Breast epithelium (tissue), 4 donors: ENCODE measurements at regions not wholly inside any gene's neighbourhood (a gene's known extent, or its start where the extent isn't known, plus 50 kb on each side); places are given as distances from the start of the nearest gene placed in this dataset.
"Not testable (repeated sequence)": the region's sequence is repeated elsewhere in the genome, so short reads cannot be mapped to it uniquely, and the experiment has no call there.

Experiments
- DNase-seq, 2 donors: peaks; one replicate each; pipeline ENCODE4 v3.0.0-alpha.2; 2019; ENCODE audit warnings: low spot score in 2 of 2
- H3K27ac ChIP-seq, 2 donors: fragments of 200-600 bp; sonication (generic) in 1 of 2; one replicate each; pipeline ENCODE4 v1.5.1; 2016 to 2019; ENCODE audit warnings: mild to moderate bottlenecking in 1 of 2
- H3K27me3 ChIP-seq, 2 donors: fragments of 200-600 bp; sonication (generic) in 1 of 2; one replicate each; pipeline versions ENCODE4 v1.5.1 to v1.6.0; 2017 to 2019; ENCODE audit warnings: control low read depth in 1 of 2, mild to moderate bottlenecking in 1 of 2
- H3K36me3 ChIP-seq: fragments of 200-600 bp; one replicate; pipeline ENCODE4 v1.5.1; 2019
- H3K4me1 ChIP-seq, 2 donors: fragments of 200-600 bp; sonication (generic); one replicate each; pipeline ENCODE4 v1.5.1; 2016 to 2019; ENCODE audit warnings: control low read depth in 1 of 2
- H3K4me3 ChIP-seq, 3 donors: fragments of 200-600 bp; sonication (generic); 1 replicate in 2 of 3; 2 replicates in 1 of 3; pipeline ENCODE4 v1.5.1; 2016 to 2019; ENCODE audit warnings: mild to moderate bottlenecking in 3 of 3, moderate library complexity in 2 of 3
- H3K9me3 ChIP-seq, 2 donors: fragments of 200-600 bp; sonication (generic) in 1 of 2; one replicate each; pipeline ENCODE4 v1.5.1; 2016 to 2019; ENCODE audit warnings: control low read depth in 1 of 2
- POLR2A ChIP-seq: fragments of 450-650 bp; IDR thresholded peaks from one replicate; pipeline ENCODE4 v1.6.1; 2016; ENCODE audit warnings: antibody characterized with exemption, mild to moderate bottlenecking, moderate library complexity
- POLR2AphosphoS5 ChIP-seq, 3 donors: sonication (generic); formaldehyde crosslinking; IDR thresholded peaks; one replicate each; pipeline ENCODE4 v1.6.1; 2017; ENCODE audit warnings: antibody characterized with exemption in 3 of 3
- intact Hi-C: fragments of 100-400 bp; cut with DNase I; formaldehyde crosslinking; loops from one replicate; pipeline ENCODE4 v1.15.1; 2023; ENCODE audit warnings: low total_unique reads
- TF ChIP-seq, protein P1 (sequence below), 3 donors: fragments of 450-650 bp; IDR thresholded peaks; one replicate each; pipeline ENCODE4 v1.5.1; 2016 to 2017; ENCODE audit warnings: antibody characterized with exemption in 3 of 3, mild to moderate bottlenecking in 3 of 3, moderate library complexity in 3 of 3

DNA sequence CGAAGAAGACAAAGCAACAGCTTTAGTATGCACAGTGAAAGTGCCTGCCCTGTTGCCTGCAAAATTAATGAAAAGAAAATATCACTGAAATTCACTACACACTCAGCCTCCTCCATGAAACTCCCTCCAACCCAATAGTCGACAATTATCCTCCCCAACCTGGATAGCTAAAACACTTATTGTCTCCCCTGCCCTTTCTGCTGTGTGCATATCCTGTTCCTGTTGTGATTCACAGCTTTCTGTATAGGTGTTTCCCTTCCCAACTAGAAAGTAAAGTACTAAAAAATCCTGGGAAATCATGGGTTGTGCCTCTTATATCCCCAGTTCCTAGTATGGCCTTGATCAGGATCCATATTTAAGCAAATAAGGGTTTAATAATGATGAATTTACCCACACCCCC, 412.1 kb downstream of the LTN1 start:
- Histone ChIP-seq H3K27ac (no peak overlapping the region), H3K4me3 (no peak overlapping the region), H3K27me3 (no peaks in the 10 kb centered on the region), H3K9me3 (peaks cover 0 to 4% of the 10 kb centered on the region in 2 donors), H3K4me1 (no peaks in the 10 kb centered on the region), H3K36me3 (no peaks in the 10 kb centered on the region)
- intact Hi-C loops = no loop called here
- TF ChIP-seq POLR2A (no peak), POLR2AphosphoS5 (IDR thresholded peaks at IDR 0.05) (no peak)
- TF ChIP-seq, protein P1, sequence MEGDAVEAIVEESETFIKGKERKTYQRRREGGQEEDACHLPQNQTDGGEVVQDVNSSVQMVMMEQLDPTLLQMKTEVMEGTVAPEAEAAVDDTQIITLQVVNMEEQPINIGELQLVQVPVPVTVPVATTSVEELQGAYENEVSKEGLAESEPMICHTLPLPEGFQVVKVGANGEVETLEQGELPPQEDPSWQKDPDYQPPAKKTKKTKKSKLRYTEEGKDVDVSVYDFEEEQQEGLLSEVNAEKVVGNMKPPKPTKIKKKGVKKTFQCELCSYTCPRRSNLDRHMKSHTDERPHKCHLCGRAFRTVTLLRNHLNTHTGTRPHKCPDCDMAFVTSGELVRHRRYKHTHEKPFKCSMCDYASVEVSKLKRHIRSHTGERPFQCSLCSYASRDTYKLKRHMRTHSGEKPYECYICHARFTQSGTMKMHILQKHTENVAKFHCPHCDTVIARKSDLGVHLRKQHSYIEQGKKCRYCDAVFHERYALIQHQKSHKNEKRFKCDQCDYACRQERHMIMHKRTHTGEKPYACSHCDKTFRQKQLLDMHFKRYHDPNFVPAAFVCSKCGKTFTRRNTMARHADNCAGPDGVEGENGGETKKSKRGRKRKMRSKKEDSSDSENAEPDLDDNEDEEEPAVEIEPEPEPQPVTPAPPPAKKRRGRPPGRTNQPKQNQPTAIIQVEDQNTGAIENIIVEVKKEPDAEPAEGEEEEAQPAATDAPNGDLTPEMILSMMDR (IDR thresholded peaks at IDR 0.05) = no peak
- no peak for DNase-seq

DNA sequence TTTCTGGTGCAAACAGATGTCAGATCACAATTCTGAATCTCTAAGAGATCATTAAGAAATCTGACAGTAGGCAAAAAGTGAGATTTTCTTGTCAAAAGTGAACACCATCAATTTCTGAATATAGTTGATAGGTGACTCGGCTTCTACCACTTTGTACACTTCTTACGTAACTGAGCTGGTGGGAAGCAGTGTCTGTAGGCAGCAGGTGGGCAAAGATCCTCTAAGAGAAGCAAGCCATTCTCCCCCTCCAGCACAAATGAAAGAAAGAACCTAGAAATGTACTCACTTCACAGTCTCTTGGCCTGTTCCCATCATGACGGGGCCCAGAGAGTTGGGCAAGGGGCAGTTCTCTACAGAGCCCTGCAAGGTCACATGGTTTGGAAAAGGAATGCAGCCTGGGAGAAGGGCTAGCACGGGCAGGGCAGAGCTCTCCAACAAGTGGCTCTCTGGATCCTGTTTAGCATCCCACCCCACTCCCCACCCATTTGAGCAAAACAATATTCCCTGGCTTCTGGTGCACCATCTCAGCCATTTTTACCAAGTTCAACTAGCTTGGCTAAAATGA, 412.6 kb downstream of the LTN1 start:
- Histone ChIP-seq H3K4me3 (no peak overlapping the region), H3K27ac (no peak overlapping the region), H3K27me3 (no peaks in the 10 kb centered on the region), H3K36me3 (no peaks in the 10 kb centered on the region), H3K4me1 (no peaks in the 10 kb centered on the region), H3K9me3 (no peaks in the 10 kb centered on the region)
- intact Hi-C loops = loop anchor here (5.0 kb wide), 1 partner anchor 1588 kb away; no protein-coding TSS in a partner anchor
- TF ChIP-seq POLR2A (no peak), POLR2AphosphoS5 (IDR thresholded peaks at IDR 0.05) (no peak)
- TF ChIP-seq, protein P1 (IDR thresholded peaks at IDR 0.05) = no peak
- no peak for DNase-seq

DNA sequence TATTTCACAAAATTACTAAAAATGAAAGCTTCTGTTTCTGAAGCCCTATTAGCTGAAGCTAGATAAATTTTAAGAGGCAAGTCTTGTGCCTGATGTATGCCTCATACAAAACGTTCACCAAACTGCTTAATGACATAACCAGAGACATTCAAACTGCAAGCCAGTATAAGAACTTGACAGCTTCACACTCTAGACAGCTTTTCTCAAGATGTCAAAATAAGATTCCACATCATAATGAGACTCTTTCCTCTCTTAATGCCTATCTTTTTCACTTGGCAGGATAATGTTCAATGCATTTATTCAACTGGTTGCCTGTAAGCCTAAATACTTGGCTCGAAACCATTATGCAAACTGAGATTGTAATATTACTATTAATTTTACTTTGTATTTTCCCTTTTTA, 424.0 kb downstream of the LTN1 start:
- no peaks in the 10 kb centered on the region for H3K4me1 ChIP-seq
- H3K9me3 ChIP-seq = no peaks in the 10 kb centered on the region
- no peak overlapping the region for H3K4me3 ChIP-seq
- DNase-seq = no peak
- H3K36me3 ChIP-seq = peaks cover 3% of the 10 kb centered on the region
- intact Hi-C loops = no loop called here
- H3K27me3 ChIP-seq = no peaks in the 10 kb centered on the region
- TF ChIP-seq POLR2A = no peak
- TF ChIP-seq POLR2AphosphoS5 (IDR thresholded peaks at IDR 0.05) = no peak
- TF ChIP-seq, protein P1 (IDR thresholded peaks at IDR 0.05) = no peak
- no peak overlapping the region for H3K27ac ChIP-seq

DNA sequence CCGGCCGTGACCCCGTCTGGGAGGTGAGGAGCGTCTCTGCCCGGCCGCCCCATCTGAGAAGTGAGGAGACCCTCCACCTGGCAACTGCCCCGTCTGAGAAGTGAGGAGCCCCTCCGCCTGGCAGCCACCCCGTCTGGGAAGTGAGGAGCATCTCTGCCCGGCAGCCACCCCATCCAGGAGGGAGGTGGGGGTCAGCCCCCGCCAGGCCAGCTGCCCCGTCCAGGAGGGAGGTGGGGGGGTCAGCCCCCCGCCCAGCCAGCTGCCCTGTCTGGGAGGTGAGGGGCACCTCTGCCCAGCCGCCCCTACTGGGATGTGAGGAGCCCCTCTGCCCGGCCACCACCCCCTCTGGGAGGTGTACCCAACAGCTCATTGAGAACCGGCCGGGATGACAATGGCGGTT, 428.7 kb downstream of the LTN1 start:
- H3K4me3 ChIP-seq, H3K27me3 ChIP-seq, H3K27ac ChIP-seq, DNase-seq, H3K36me3 ChIP-seq, H3K4me1 ChIP-seq, intact Hi-C loops, H3K9me3 ChIP-seq: not testable (repeated sequence)

DNA sequence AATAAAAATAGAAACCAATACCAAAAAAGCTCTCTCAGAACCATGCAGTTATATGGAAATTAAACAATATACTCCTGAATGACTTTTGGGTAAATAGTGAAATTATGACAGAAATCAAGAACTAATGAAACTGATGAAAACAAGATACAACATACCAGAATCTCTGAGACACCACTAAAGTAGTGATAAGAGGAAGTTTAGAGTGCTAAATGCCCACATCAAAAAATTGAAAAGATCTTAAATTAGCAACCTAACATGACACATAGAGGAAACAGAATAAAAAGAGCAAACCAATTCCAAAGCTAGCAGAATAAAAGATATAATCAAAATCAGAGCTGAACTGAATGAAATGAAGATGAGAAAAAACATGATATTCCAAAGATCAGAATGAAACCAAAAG, 430.9 kb downstream of the LTN1 start:
- H3K27ac ChIP-seq = no peak overlapping the region
- H3K9me3 ChIP-seq = peaks cover 3 to 6% of the 10 kb centered on the region in 2 donors
- intact Hi-C loops = no loop called here
- DNase-seq = no peak
- TF ChIP-seq POLR2A (no peak), POLR2AphosphoS5 (IDR thresholded peaks at IDR 0.05) (no peak)
- TF ChIP-seq, protein P1 (IDR thresholded peaks at IDR 0.05) = no peak
- H3K36me3 ChIP-seq = no peaks in the 10 kb centered on the region
- no peak overlapping the region for H3K4me3 ChIP-seq
- no peaks in the 10 kb centered on the region for H3K4me1 ChIP-seq
- no peaks in the 10 kb centered on the region for H3K27me3 ChIP-seq
